ENCODE measurements at regions not wholly inside any gene's neighbourhood (a gene's known extent, or its start where the extent isn't known, plus 50 kb on each side); places are given as distances from the start of the nearest gene placed in this dataset.

- TF ChIP-seq CTCF (IDR thresholded peaks at IDR 0.05; ENCODE audit: low read depth, low read length): no peak
- no peak for TF ChIP-seq EZH2phosphoT487 (IDR thresholded peaks at IDR 0.05; ENCODE audit: low read depth)
Observed at GRCh38 chr1:228837817-228838716, 102.8 kb downstream of the RHOU start.

Data from OCI-LY3 (cell line).